ENCODE measurements at regions not wholly inside any gene's neighbourhood (a gene's known extent, or its start where the extent isn't known, plus 50 kb on each side); places are given as distances from the start of the nearest gene placed in this dataset.

DNA sequence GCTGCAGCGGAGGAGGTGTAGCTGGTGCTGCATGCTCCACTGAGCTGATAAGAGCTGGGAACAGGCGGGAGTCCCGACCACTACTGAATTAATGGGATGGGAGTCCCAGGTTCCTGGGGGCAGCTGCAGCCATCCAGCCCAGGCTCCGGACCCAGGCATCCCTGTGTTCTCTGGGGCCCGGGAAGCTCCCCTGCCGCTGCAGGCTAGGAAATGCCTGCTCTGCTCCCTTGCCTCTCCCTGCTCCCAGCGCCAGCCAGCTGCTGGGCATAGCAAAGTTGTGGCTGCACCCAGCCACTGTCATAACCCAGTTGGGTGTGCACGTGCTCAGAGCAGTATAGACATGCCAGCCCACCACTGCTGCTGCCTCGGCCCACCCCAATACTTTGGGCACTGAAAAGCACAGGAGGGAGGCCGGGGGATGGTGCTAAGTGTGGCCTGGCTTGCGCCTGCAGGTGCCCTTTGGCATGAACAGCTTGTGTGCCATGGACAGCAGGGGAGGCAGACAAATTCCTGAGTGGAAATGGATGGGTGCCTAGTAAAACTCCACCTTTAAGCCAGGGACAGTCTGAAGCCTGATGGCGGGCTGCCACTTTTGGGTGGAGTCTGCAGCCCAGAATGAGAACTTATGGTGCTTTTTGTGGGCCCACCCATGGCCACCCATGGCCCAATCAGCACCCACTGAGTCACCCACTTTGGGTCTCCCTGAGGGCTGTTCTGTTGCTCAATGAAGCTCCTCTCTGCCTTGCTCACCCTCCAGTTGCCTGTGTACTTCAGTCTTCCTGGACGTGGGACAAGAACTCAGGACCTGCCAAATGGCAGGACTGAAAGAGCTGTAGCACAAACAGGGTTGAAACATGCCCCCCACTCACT is 219.3 kb upstream of the TMEFF2 start:
- TF ChIP-seq EZH2 (IDR thresholded peaks at IDR 0.05; ENCODE audit: low read length, unreplicated experiment) (no peak), EZH2phosphoT487 (IDR thresholded peaks at IDR 0.05; ENCODE audit: borderline replicate concordance, low read length) (no peak)
- TF ChIP-seq, protein P1, sequence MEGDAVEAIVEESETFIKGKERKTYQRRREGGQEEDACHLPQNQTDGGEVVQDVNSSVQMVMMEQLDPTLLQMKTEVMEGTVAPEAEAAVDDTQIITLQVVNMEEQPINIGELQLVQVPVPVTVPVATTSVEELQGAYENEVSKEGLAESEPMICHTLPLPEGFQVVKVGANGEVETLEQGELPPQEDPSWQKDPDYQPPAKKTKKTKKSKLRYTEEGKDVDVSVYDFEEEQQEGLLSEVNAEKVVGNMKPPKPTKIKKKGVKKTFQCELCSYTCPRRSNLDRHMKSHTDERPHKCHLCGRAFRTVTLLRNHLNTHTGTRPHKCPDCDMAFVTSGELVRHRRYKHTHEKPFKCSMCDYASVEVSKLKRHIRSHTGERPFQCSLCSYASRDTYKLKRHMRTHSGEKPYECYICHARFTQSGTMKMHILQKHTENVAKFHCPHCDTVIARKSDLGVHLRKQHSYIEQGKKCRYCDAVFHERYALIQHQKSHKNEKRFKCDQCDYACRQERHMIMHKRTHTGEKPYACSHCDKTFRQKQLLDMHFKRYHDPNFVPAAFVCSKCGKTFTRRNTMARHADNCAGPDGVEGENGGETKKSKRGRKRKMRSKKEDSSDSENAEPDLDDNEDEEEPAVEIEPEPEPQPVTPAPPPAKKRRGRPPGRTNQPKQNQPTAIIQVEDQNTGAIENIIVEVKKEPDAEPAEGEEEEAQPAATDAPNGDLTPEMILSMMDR (conservative IDR thresholded peaks at IDR 0.05; ENCODE audit: low read depth, low read length), result no peak
